ENCODE measurements at regions not wholly inside any gene's neighbourhood (a gene's known extent, or its start where the extent isn't known, plus 50 kb on each side); places are given as distances from the start of the nearest gene placed in this dataset.

- no peak for DNase-seq (ENCODE audit: low read depth)
Observed at GRCh38 chr14:101105045-101105444, 201.5 kb upstream of the RTL1 start.

- no peak for DNase-seq (ENCODE audit: low read depth)
Observed at GRCh38 chr14:101108579-101109346, 205.2 kb upstream of the RTL1 start.

- no peak for DNase-seq (ENCODE audit: low read depth)
Observed at GRCh38 chr14:101109347-101109638, 205.8 kb upstream of the RTL1 start.

- no peak for DNase-seq (ENCODE audit: low read depth)
Observed at GRCh38 chr14:101109981-101110728, 206.6 kb upstream of the RTL1 start.

- no peak for DNase-seq (ENCODE audit: low read depth)
Observed at GRCh38 chr14:101110729-101111619, 207.5 kb upstream of the RTL1 start.

- DNase-seq (ENCODE audit: low read depth) = no peak
Observed at GRCh38 chr14:101111620-101112290, 208.2 kb upstream of the RTL1 start.

GRCh38 chr14:101112351-101113107, 209.0 kb upstream of the RTL1 start:
- DNase-seq (ENCODE audit: low read depth) = no peak

- no peak for DNase-seq (ENCODE audit: low read depth)
Observed at GRCh38 chr14:101113108-101113612, 209.6 kb upstream of the RTL1 start.

GRCh38 chr14:101113835-101114725, 210.6 kb upstream of the RTL1 start:
- DNase-seq (ENCODE audit: low read depth) = no peak

- DNase-seq (ENCODE audit: low read depth) = no peak
Observed at GRCh38 chr14:101114726-101115515, 211.4 kb upstream of the RTL1 start.

GRCh38 chr14:101115652-101116051, 212.1 kb upstream of the RTL1 start:
- DNase-seq (ENCODE audit: low read depth) = no peak

GRCh38 chr14:101116065-101116464, 212.5 kb upstream of the RTL1 start:
- DNase-seq (ENCODE audit: low read depth) = no peak

GRCh38 chr14:101116486-101117130, 213.1 kb upstream of the RTL1 start:
- no peak for DNase-seq (ENCODE audit: low read depth)

- DNase-seq (ENCODE audit: low read depth) = no peak
Observed at GRCh38 chr14:101117543-101117942, 214.0 kb upstream of the RTL1 start.

GRCh38 chr14:101118233-101118632, 214.7 kb upstream of the RTL1 start:
- no peak for DNase-seq (ENCODE audit: low read depth)

GRCh38 chr14:101118746-101119591, 215.4 kb upstream of the RTL1 start:
- no peak for DNase-seq (ENCODE audit: low read depth)

- no peak for DNase-seq (ENCODE audit: low read depth)
Observed at GRCh38 chr14:101119830-101120571, 216.5 kb upstream of the RTL1 start.
